H1 (cell line): ENCODE measurements at regions not wholly inside any gene's neighbourhood (a gene's known extent, or its start where the extent isn't known, plus 50 kb on each side); places are given as distances from the start of the nearest gene placed in this dataset.

Source experiments
- CTCF ChIA-PET: fragments of 300-600 bp; sonication (Branson Sonifier 250); formaldehyde crosslinking; loops from one replicate; lab custom pipeline; 2021; ENCODE audit not compliant: partially characterized antibody; lab: Charles Lee
- POLR2A ChIA-PET: fragments of 300-600 bp; sonication (Branson Sonifier 250); formaldehyde crosslinking; loops from one replicate; lab custom pipeline; 2021; ENCODE audit warnings: inconsistent platforms; ENCODE audit not compliant: partially characterized antibody; lab: Charles Lee
- DNase-seq, 2 experiments: peaks; one replicate each; pipeline versions ENCODE4 v3.0.0 to v3.0.0-alpha.2; 2010 to 2022; ENCODE audit warnings: low spot score in 2 of 2, low read depth in 1 of 2, mixed read lengths in 1 of 2
- FAIRE-seq: peaks from 2 replicates; lab custom pipeline; 2011; peaks lifted over from hg19 to GRCh38; lab: Jason Lieb, UNC
- H2AFZ ChIP-seq: 2 replicates; pipeline ENCODE4 v1.8.1; 2012; ENCODE audit warnings: low read length, inconsistent platforms
- H2AK5ac ChIP-seq: 2 replicates; pipeline ENCODE4 v1.6.1; 2013; ENCODE audit warnings: low read depth, low read length
- H2BK120ac ChIP-seq: replicated peaks from 2 replicates; pipeline ENCODE3; 2013; ENCODE audit warnings: low read depth, low read length, inconsistent platforms
- H2BK12ac ChIP-seq: 2 replicates; pipeline ENCODE4 v1.6.1; 2013; ENCODE audit warnings: low read depth, low read length
- H2BK15ac ChIP-seq: 2 replicates; pipeline ENCODE4 v1.6.1; 2013; ENCODE audit warnings: low read length
- H2BK20ac ChIP-seq: 2 replicates; pipeline ENCODE4 v1.6.1; 2013; ENCODE audit warnings: low read length
- H2BK5ac ChIP-seq: 2 replicates; pipeline ENCODE4 v1.6.1; 2013; ENCODE audit warnings: low read depth, low read length
- H3K14ac ChIP-seq: 2 replicates; pipeline ENCODE4 v1.6.1; 2013; ENCODE audit warnings: inconsistent platforms; ENCODE audit not compliant: insufficient read length
- H3K18ac ChIP-seq: 2 replicates; pipeline ENCODE4 v1.6.1; 2013; ENCODE audit warnings: low read length; ENCODE audit errors: extremely low read depth
- H3K23ac ChIP-seq: 2 replicates; pipeline ENCODE4 v1.6.1; 2013; ENCODE audit warnings: inconsistent platforms; ENCODE audit not compliant: insufficient read length
- H3K23me2 ChIP-seq: 2 replicates; pipeline ENCODE4 v1.6.1; 2013; ENCODE audit warnings: low read depth, low read length
- H3K27ac ChIP-seq: 2 replicates; pipeline ENCODE4 v1.6.1; 2011; ENCODE audit warnings: low read depth, low read length, inconsistent platforms
- H3K27me3 ChIP-seq, 4 experiments: replicated peaks in 1 of 4; 1 replicate in 1 of 4; 2 replicates in 3 of 4; pipeline versions ENCODE4 v1.6.1 to v1.8.1; 2011 to 2013; ENCODE audit warnings: low read length in 3 of 4, mild to moderate bottlenecking in 3 of 4, inconsistent platforms in 2 of 4, mixed read lengths in 2 of 4, moderate library complexity in 1 of 4; ENCODE audit not compliant: control insufficient read depth in 3 of 4, insufficient read depth in 3 of 4; ENCODE audit errors: extremely low read depth in 1 of 4
- H3K36me3 ChIP-seq, 4 experiments: 2 replicates each; pipeline versions ENCODE4 v1.6.1 to v1.8.1; 2011 to 2013; ENCODE audit warnings: mild to moderate bottlenecking in 4 of 4, low read length in 3 of 4, moderate library complexity in 2 of 4, control low read depth in 1 of 4, inconsistent platforms in 1 of 4; ENCODE audit not compliant: insufficient read depth in 4 of 4, control insufficient read depth in 2 of 4
- H3K4ac ChIP-seq: replicated peaks from 2 replicates; pipeline ENCODE3; 2013; ENCODE audit warnings: low read length, low read depth, mixed read lengths, inconsistent platforms; ENCODE audit not compliant: insufficient read length
- H3K4me1 ChIP-seq, 4 experiments: replicated peaks in 1 of 4; 1 replicate in 1 of 4; 2 replicates in 3 of 4; pipeline versions ENCODE4 v1.6.1 to v1.8.1; 2011 to 2013; ENCODE audit warnings: low read length in 3 of 4, inconsistent platforms in 2 of 4, mixed read lengths in 1 of 4; ENCODE audit not compliant: insufficient read depth in 4 of 4, control insufficient read depth in 3 of 4
- H3K4me2 ChIP-seq, 2 experiments: 2 replicates each; pipeline versions ENCODE4 v1.6.1 to v1.8.1; 2011 to 2013; ENCODE audit warnings: low read depth in 2 of 2, low read length in 2 of 2, control low read depth in 1 of 2, inconsistent platforms in 1 of 2, mild to moderate bottlenecking in 1 of 2; ENCODE audit not compliant: insufficient read depth in 1 of 2
- H3K4me3 ChIP-seq, 4 experiments: fragments of 200-600, 300-600 bp in 1 of 4; sonication (generic), shearing (Covaris generic), sonication (Bioruptor Twin) in 1 of 4; 2 replicates each; pipeline versions ENCODE4 v1.5.1 to v1.8.1; 2011 to 2016; ENCODE audit warnings: low read length in 4 of 4, low read depth in 3 of 4, control low read depth in 2 of 4, inconsistent platforms in 2 of 4, mild to moderate bottlenecking in 2 of 4, mixed read lengths in 1 of 4, moderate library complexity in 1 of 4; ENCODE audit not compliant: insufficient read depth in 2 of 4; ENCODE audit errors: extremely low read depth in 1 of 4
- H3K56ac ChIP-seq: replicated peaks from 2 replicates; pipeline ENCODE3; 2013; ENCODE audit warnings: low read depth, mild to moderate bottlenecking, mixed read lengths, low read length, inconsistent platforms; ENCODE audit not compliant: insufficient read length
- H3K79me1 ChIP-seq: 2 replicates; pipeline ENCODE4 v1.6.1; 2013; ENCODE audit warnings: low read depth, low read length, control low read depth
- H3K79me2 ChIP-seq, 2 experiments: 2 replicates each; pipeline versions ENCODE4 v1.6.1 to v1.8.1; 2012 to 2013; ENCODE audit warnings: low read length in 2 of 2, mild to moderate bottlenecking in 2 of 2, inconsistent platforms in 1 of 2; ENCODE audit not compliant: insufficient read depth in 2 of 2, control insufficient read depth in 1 of 2
- H3K9ac ChIP-seq, 4 experiments: replicated peaks in 1 of 4; 1 replicate in 1 of 4; 2 replicates in 3 of 4; pipeline versions ENCODE4 v1.6.1 to v1.8.1; 2011 to 2013; ENCODE audit warnings: low read depth in 3 of 4, low read length in 3 of 4, control low read depth in 2 of 4, mild to moderate bottlenecking in 2 of 4, moderate library complexity in 2 of 4, inconsistent platforms in 1 of 4; ENCODE audit errors: extremely low read depth in 1 of 4
- H3K9me3 ChIP-seq, 2 experiments: 2 replicates each; pipeline versions ENCODE4 v1.6.1 to v1.8.1; 2012 to 2013; ENCODE audit warnings: mild to moderate bottlenecking in 2 of 2, moderate library complexity in 2 of 2, control low read depth in 1 of 2, inconsistent platforms in 1 of 2, low read depth in 1 of 2, low read length in 1 of 2, mixed read lengths in 1 of 2; ENCODE audit not compliant: insufficient read depth in 2 of 2
- H4K20me1 ChIP-seq, 2 experiments: replicated peaks in 1 of 2; 2 replicates each; pipeline versions ENCODE3 to v1.8.1; 2011 to 2013; ENCODE audit warnings: inconsistent platforms in 2 of 2, low read length in 2 of 2, mild to moderate bottlenecking in 1 of 2; ENCODE audit not compliant: insufficient read depth in 2 of 2, control insufficient read depth in 1 of 2
- H4K5ac ChIP-seq: 2 replicates; pipeline ENCODE4 v1.6.1; 2013; ENCODE audit warnings: low read length, low read depth, mixed read lengths, inconsistent platforms; ENCODE audit not compliant: insufficient read length
- H4K8ac ChIP-seq: 2 replicates; pipeline ENCODE4 v1.8.0; 2013; ENCODE audit warnings: mild to moderate bottlenecking, moderate library complexity, low read length, inconsistent platforms; ENCODE audit not compliant: insufficient read depth; ENCODE audit errors: extremely low read depth
- H4K91ac ChIP-seq: replicated peaks from 2 replicates; pipeline ENCODE3; 2013; ENCODE audit warnings: low read length, mixed read lengths, inconsistent platforms; ENCODE audit not compliant: insufficient read length
- BACH1 ChIP-seq: IDR thresholded peaks from 2 replicates; pipeline ENCODE4 v1.6.1; 2012; ENCODE audit warnings: low read length, improper control_type of control experiment
- CHD2 ChIP-seq: IDR thresholded peaks from 2 replicates; pipeline ENCODE4 v1.6.1; 2012; ENCODE audit warnings: low read length, improper control_type of control experiment
- GABPA ChIP-seq: IDR thresholded peaks from 2 replicates; pipeline ENCODE4 v1.6.1; 2011; ENCODE audit warnings: mild to moderate bottlenecking, low read length, moderate library complexity, borderline replicate concordance; ENCODE audit not compliant: insufficient read depth
- KDM4A ChIP-seq: IDR thresholded peaks from one replicate; pipeline ENCODE4 v1.7.1; 2012; ENCODE audit warnings: low read depth, mild to moderate bottlenecking, moderate library complexity, low read length, inconsistent platforms; ENCODE audit not compliant: severe bottlenecking
- RBBP5 ChIP-seq: IDR thresholded peaks from 2 replicates; pipeline ENCODE4 v1.7.1; 2012; ENCODE audit warnings: low read depth, mild to moderate bottlenecking, inconsistent platforms, low read length, moderate library complexity, borderline replicate concordance
- SIN3A ChIP-seq, 2 experiments: IDR thresholded peaks in 1 of 2; conservative IDR thresholded peaks in 1 of 2; 2 replicates each; pipeline ENCODE4 v1.6.1; 2011 to 2012; ENCODE audit warnings: low read length in 2 of 2, improper control_type of control experiment in 1 of 2, low read depth in 1 of 2, mild to moderate bottlenecking in 1 of 2
- SIRT6 ChIP-seq: IDR thresholded peaks from one replicate; pipeline ENCODE4 v1.7.1; 2012; ENCODE audit warnings: low read length, inconsistent platforms
- SRF ChIP-seq: IDR thresholded peaks from 2 replicates; pipeline ENCODE4 v1.6.1; 2011; ENCODE audit warnings: mild to moderate bottlenecking, low read depth, low read length, moderate library complexity
- TBP ChIP-seq: IDR thresholded peaks from 2 replicates; pipeline ENCODE4 v1.6.1; 2011; ENCODE audit warnings: low read depth, low read length, improper control_type of control experiment
- TF ChIP-seq, protein P1 (sequence below), 3 experiments: IDR thresholded peaks; 1 replicate in 2 of 3; 2 replicates in 1 of 3; pipeline versions ENCODE4 v1.5.1 to v1.6.1; 2011; ENCODE audit warnings: low read length in 3 of 3, mild to moderate bottlenecking in 3 of 3, inconsistent platforms in 2 of 3, low read depth in 1 of 3, moderate library complexity in 1 of 3; ENCODE audit not compliant: insufficient read depth in 1 of 3; ENCODE audit errors: control extremely low read depth in 1 of 3
- TF ChIP-seq, protein P2 (sequence below): IDR thresholded peaks from 2 replicates; pipeline ENCODE4 v1.6.1; 2012; ENCODE audit warnings: low read length, inconsistent platforms

DNA sequence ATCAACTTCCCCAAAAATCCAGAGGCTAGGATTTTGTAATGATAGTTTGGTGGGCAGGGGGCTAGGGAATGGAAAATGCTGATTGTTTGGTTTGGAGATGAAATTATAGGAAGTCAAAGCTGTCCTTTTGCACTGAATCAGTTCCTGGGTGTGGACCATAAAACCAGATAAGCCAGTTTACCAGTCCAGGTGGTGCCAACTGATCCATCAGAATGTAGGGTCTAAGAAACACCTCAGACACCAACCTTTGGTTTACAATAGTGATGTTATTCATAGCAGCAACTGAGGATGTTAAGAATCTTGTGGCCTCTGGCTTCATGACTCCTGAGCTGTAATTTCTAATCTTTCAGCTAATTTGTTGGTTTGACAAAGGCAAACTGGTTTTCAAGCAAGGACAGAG lies 496.6 kb upstream of the EPHA7 start:
- Histone ChIP-seq H3K14ac (no peak overlapping the region), H3K4me3 (no peak overlapping the region), H3K9me3 (no peaks in the 10 kb centered on the region), H3K18ac (no peak overlapping the region), H3K4ac (no peak overlapping the region), H2BK20ac (0 out of 2 replicates have a peak overlapping the region, but pooled peaks have one; percentile 21), H3K79me1 (no peaks in the 10 kb centered on the region), H2BK5ac (no peak overlapping the region), H2BK12ac (no peak overlapping the region), H2AFZ (no peak overlapping the region), H4K5ac (no peak overlapping the region), H2AK5ac (no peak overlapping the region), H3K9ac (no peak overlapping the region), H3K23ac (no peak overlapping the region), H4K91ac (no peak overlapping the region), H3K23me2 (no peaks in the 10 kb centered on the region), H3K4me2 (no peak overlapping the region), H2BK15ac (no peak overlapping the region), H4K8ac (no peak overlapping the region), H2BK120ac (no peak overlapping the region), H3K56ac (no peak overlapping the region), H4K20me1 (no peaks in the 10 kb centered on the region), H3K27ac (no peak overlapping the region), H3K79me2 (no peaks in the 10 kb centered on the region), H3K27me3 (no peaks in the 10 kb centered on the region), H3K4me1 (no peaks in the 10 kb centered on the region), H3K36me3 (no peaks in the 10 kb centered on the region)
- peak; percentile 74 for FAIRE-seq
- DNase-seq = no peak
- POLR2A ChIA-PET = no interaction called here
- CTCF ChIA-PET = no interaction called here
- no peak for TF ChIP-seq SIRT6
- TF ChIP-seq SRF = no peak
- no peak for TF ChIP-seq SIN3A (conservative IDR thresholded peaks at IDR 0.05 in 1 of 2, IDR thresholded peaks at IDR 0.05 in 1 of 2; ENCODE audit: low read depth in 1 of 2, low read length in 2 of 2)
- no peak for TF ChIP-seq BACH1
- no peak for TF ChIP-seq KDM4A
- no peak for TF ChIP-seq TBP
- TF ChIP-seq, protein P1, sequence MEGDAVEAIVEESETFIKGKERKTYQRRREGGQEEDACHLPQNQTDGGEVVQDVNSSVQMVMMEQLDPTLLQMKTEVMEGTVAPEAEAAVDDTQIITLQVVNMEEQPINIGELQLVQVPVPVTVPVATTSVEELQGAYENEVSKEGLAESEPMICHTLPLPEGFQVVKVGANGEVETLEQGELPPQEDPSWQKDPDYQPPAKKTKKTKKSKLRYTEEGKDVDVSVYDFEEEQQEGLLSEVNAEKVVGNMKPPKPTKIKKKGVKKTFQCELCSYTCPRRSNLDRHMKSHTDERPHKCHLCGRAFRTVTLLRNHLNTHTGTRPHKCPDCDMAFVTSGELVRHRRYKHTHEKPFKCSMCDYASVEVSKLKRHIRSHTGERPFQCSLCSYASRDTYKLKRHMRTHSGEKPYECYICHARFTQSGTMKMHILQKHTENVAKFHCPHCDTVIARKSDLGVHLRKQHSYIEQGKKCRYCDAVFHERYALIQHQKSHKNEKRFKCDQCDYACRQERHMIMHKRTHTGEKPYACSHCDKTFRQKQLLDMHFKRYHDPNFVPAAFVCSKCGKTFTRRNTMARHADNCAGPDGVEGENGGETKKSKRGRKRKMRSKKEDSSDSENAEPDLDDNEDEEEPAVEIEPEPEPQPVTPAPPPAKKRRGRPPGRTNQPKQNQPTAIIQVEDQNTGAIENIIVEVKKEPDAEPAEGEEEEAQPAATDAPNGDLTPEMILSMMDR (IDR thresholded peaks at IDR 0.05; ENCODE audit: control extremely low read depth in 1 of 3, insufficient read depth in 1 of 3, low read depth in 1 of 3, low read length in 3 of 3) = no peak
- no peak for TF ChIP-seq GABPA
- TF ChIP-seq CHD2 = no peak
- TF ChIP-seq, protein P2, sequence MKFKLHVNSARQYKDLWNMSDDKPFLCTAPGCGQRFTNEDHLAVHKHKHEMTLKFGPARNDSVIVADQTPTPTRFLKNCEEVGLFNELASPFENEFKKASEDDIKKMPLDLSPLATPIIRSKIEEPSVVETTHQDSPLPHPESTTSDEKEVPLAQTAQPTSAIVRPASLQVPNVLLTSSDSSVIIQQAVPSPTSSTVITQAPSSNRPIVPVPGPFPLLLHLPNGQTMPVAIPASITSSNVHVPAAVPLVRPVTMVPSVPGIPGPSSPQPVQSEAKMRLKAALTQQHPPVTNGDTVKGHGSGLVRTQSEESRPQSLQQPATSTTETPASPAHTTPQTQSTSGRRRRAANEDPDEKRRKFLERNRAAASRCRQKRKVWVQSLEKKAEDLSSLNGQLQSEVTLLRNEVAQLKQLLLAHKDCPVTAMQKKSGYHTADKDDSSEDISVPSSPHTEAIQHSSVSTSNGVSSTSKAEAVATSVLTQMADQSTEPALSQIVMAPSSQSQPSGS = no peak
- no peak for TF ChIP-seq RBBP5
